Breast epithelium (tissue), 4 donors: ENCODE measurements at regions not wholly inside any gene's neighbourhood (a gene's known extent, or its start where the extent isn't known, plus 50 kb on each side); places are given as distances from the start of the nearest gene placed in this dataset.

ENCODE experiments used
- DNase-seq, 2 donors: peaks; one replicate each; pipeline ENCODE4 v3.0.0-alpha.2; 2019; ENCODE audit warnings: low spot score in 2 of 2
- H3K27ac ChIP-seq, 2 donors: fragments of 200-600 bp; sonication (generic) in 1 of 2; one replicate each; pipeline ENCODE4 v1.5.1; 2016 to 2019; ENCODE audit warnings: mild to moderate bottlenecking in 1 of 2
- H3K27me3 ChIP-seq, 2 donors: fragments of 200-600 bp; sonication (generic) in 1 of 2; one replicate each; pipeline versions ENCODE4 v1.5.1 to v1.6.0; 2017 to 2019; ENCODE audit warnings: control low read depth in 1 of 2, mild to moderate bottlenecking in 1 of 2
- H3K36me3 ChIP-seq: fragments of 200-600 bp; one replicate; pipeline ENCODE4 v1.5.1; 2019
- H3K4me1 ChIP-seq, 2 donors: fragments of 200-600 bp; sonication (generic); one replicate each; pipeline ENCODE4 v1.5.1; 2016 to 2019; ENCODE audit warnings: control low read depth in 1 of 2
- H3K4me3 ChIP-seq, 3 donors: fragments of 200-600 bp; sonication (generic); 1 replicate in 2 of 3; 2 replicates in 1 of 3; pipeline ENCODE4 v1.5.1; 2016 to 2019; ENCODE audit warnings: mild to moderate bottlenecking in 3 of 3, moderate library complexity in 2 of 3
- H3K9me3 ChIP-seq, 2 donors: fragments of 200-600 bp; sonication (generic) in 1 of 2; one replicate each; pipeline ENCODE4 v1.5.1; 2016 to 2019; ENCODE audit warnings: control low read depth in 1 of 2
- CTCF ChIP-seq, 3 donors: fragments of 450-650 bp; IDR thresholded peaks; one replicate each; pipeline ENCODE4 v1.5.1; 2016 to 2017; ENCODE audit warnings: antibody characterized with exemption in 3 of 3, mild to moderate bottlenecking in 3 of 3, moderate library complexity in 3 of 3
- POLR2A ChIP-seq: fragments of 450-650 bp; IDR thresholded peaks from one replicate; pipeline ENCODE4 v1.6.1; 2016; ENCODE audit warnings: antibody characterized with exemption, mild to moderate bottlenecking, moderate library complexity
- POLR2AphosphoS5 ChIP-seq, 3 donors: sonication (generic); formaldehyde crosslinking; IDR thresholded peaks; one replicate each; pipeline ENCODE4 v1.6.1; 2017; ENCODE audit warnings: antibody characterized with exemption in 3 of 3
- intact Hi-C: fragments of 100-400 bp; cut with DNase I; formaldehyde crosslinking; loops from one replicate; pipeline ENCODE4 v1.15.1; 2023; ENCODE audit warnings: low total_unique reads

DNA sequence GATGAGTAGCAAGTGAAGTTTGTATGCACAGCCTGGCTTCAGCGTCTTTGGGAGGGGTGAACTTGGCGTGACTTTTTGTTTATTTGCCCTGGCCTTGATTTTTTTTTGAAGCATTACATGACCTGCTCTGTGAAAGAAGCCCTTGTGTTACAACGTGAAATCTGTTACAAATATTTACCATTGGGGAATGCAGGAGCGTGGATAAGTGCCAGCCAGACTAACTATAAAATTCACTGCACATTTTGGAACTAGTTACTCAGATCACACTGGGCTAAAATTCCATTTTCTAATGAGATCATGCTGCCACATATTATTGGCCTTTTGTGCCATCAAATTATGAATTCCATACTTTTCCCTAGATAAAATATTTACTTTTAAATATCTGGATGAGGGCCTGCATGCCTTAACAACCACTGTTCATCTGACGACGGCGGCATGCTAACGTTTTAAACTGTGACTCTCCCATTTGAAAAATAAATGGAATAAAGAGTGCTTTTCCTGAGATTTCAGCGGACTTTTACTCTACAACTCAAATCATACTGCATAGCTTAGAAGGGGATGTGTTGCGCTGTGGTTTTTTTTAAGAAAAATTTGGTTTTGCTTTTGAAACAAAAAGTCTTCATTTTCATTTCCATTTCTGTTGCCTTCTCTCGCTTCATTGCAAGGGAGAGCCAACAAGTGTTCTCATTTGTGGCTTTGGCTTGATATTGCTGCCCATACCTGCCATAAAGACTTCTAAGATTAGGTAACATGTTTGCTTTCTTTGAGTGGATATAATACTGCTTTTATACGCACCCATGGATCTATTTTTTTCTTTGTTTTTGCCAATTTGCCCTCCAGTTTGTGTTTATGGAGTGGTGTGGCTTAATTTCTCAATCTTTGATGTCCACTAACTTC, 352.2 kb downstream of the TFEC start:
- TF ChIP-seq POLR2A = no peak
- no peak for DNase-seq
- H3K36me3 ChIP-seq = no peaks in the 10 kb centered on the region
- H3K9me3 ChIP-seq = no peaks in the 10 kb centered on the region
- no peak overlapping the region for H3K27ac ChIP-seq
- H3K27me3 ChIP-seq = no peaks in the 10 kb centered on the region
- intact Hi-C loops = no loop called here
- no peak overlapping the region for H3K4me3 ChIP-seq
- no peaks in the 10 kb centered on the region for H3K4me1 ChIP-seq

- no peak for TF ChIP-seq CTCF (IDR thresholded peaks at IDR 0.05)
- TF ChIP-seq POLR2A = no peak
- no peak for TF ChIP-seq POLR2AphosphoS5 (IDR thresholded peaks at IDR 0.05)
- no peaks in the 10 kb centered on the region for H3K9me3 ChIP-seq
- H3K36me3 ChIP-seq = no peaks in the 10 kb centered on the region
- DNase-seq = no peak
- H3K4me3 ChIP-seq = no peak overlapping the region
- no peak overlapping the region for H3K27ac ChIP-seq
- intact Hi-C loops = no loop called here
- H3K27me3 ChIP-seq = no peaks in the 10 kb centered on the region
- H3K4me1 ChIP-seq = no peaks in the 10 kb centered on the region
Measured at GRCh38 chr7:115676707-115677106, 353.9 kb downstream of the TFEC start.

DNA sequence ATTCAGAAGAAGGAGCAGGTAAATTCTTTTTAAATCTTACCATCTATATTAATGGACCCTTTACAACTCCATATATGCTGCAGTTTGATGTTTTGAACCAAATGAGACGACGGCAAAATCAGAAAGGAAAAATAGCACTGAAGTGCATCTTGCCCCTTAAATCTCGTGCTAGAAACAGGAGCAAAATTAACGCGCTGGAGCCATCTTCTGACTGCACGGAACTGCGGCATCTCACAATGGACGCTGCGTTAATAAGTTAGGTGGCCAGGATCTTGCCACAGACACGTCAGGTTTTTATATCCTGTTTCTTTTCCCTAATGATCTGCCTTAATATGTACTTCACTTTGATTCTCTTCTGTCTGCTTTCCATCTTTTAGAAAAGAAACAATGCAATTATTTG, 354.5 kb downstream of the TFEC start:
- no peaks in the 10 kb centered on the region for H3K27me3 ChIP-seq
- intact Hi-C loops = no loop called here
- no peaks in the 10 kb centered on the region for H3K36me3 ChIP-seq
- no peak for DNase-seq
- TF ChIP-seq POLR2A (no peak), CTCF (IDR thresholded peaks at IDR 0.05) (no peak), POLR2AphosphoS5 (IDR thresholded peaks at IDR 0.05) (no peak)
- H3K4me1 ChIP-seq = no peaks in the 10 kb centered on the region
- no peaks in the 10 kb centered on the region for H3K9me3 ChIP-seq
- H3K4me3 ChIP-seq = no peak overlapping the region
- no peak overlapping the region for H3K27ac ChIP-seq

DNA sequence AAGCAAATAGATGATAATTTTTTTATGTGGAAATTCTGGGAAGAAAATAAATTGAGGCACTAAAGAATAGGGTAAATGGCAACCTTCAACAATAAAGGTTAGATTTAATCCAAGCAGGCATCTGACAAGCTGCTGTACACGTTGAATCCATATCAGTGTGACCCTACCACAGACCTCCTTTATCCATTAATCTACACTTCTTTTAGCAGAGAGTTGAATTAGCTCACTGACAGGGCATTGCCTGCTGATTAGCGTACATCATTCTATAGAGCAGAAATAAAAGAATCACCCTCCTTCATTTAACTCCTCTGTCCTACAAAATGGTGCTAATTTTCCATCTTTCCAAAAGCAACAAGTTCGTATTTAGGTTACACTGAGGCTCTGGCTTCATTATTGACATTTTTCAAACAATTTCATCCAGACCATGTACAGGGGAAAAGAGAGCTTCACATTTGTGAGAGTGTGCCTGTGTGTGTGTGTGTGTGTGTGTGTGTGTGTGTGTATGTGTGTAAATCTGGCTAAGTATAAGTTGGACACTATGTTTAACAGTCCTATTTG, 356.0 kb downstream of the TFEC start:
- Histone ChIP-seq H3K27ac (no peak overlapping the region), H3K4me1 (no peaks in the 10 kb centered on the region), H3K36me3 (no peaks in the 10 kb centered on the region), H3K27me3 (no peaks in the 10 kb centered on the region), H3K9me3 (no peaks in the 10 kb centered on the region), H3K4me3 (no peak overlapping the region)
- TF ChIP-seq POLR2A (no peak), POLR2AphosphoS5 (IDR thresholded peaks at IDR 0.05) (no peak), CTCF (IDR thresholded peaks at IDR 0.05) (no peak)
- intact Hi-C loops = no loop called here
- no peak for DNase-seq

- H3K27ac ChIP-seq = no peak overlapping the region
- TF ChIP-seq POLR2AphosphoS5 (IDR thresholded peaks at IDR 0.05) (no peak), CTCF (IDR thresholded peaks at IDR 0.05) (no peak), POLR2A (no peak)
- no peaks in the 10 kb centered on the region for H3K36me3 ChIP-seq
- DNase-seq = no peak
- H3K27me3 ChIP-seq = no peaks in the 10 kb centered on the region
- H3K9me3 ChIP-seq = no peaks in the 10 kb centered on the region
- intact Hi-C loops = no loop called here
- no peak overlapping the region for H3K4me3 ChIP-seq
- H3K4me1 ChIP-seq = no peaks in the 10 kb centered on the region
Measured at GRCh38 chr7:115672024-115672423, 358.5 kb downstream of the TFEC start.
